HEK293 (cell line): ENCODE measurements at regions not wholly inside any gene's neighbourhood (a gene's known extent, or its start where the extent isn't known, plus 50 kb on each side); places are given as distances from the start of the nearest gene placed in this dataset.

Experiments
- CTCF ChIA-PET: fragments of 350-600 bp; formaldehyde crosslinking; extraction: SDS; loops from one replicate; lab custom pipeline; 2021; ENCODE audit warnings: antibody characterized with exemption; lab: Yijun Ruan, JAX
- POLR2A ChIA-PET: fragments of 300-600 bp; formaldehyde crosslinking; extraction: SDS; loops from one replicate; lab custom pipeline; 2020; ENCODE audit warnings: antibody characterized with exemption, inconsistent platforms; lab: Yijun Ruan, JAX
- H3K27ac ChIP-seq: fragments of 200-500 bp; sonication (Bioruptor generic); 2 replicates; pipeline ENCODE4 v1.5.1; 2014; ENCODE audit warnings: low read depth, low read length, control low read depth, inconsistent platforms; ENCODE audit errors: extremely low read depth
- H3K36me3 ChIP-seq, 2 experiments: fragments of 200-500 bp in 1 of 2; sonication (Bioruptor generic) in 1 of 2; 1 replicate in 1 of 2; 2 replicates in 1 of 2; pipeline ENCODE4 v1.5.1; 2014 to 2017; ENCODE audit warnings: inconsistent platforms in 2 of 2, low read length in 2 of 2; ENCODE audit not compliant: control insufficient read depth in 2 of 2, insufficient read depth in 1 of 2
- H3K4me1 ChIP-seq: fragments of 200-500 bp; sonication (Bioruptor generic); 2 replicates; pipeline ENCODE4 v1.5.1; 2014; ENCODE audit warnings: mild to moderate bottlenecking, low read length, inconsistent platforms; ENCODE audit not compliant: control insufficient read depth, insufficient read depth
- H3K4me3 ChIP-seq: 2 replicates; pipeline ENCODE4 v1.5.1; 2011; ENCODE audit warnings: low read depth, mild to moderate bottlenecking, control low read depth, low read length, moderate library complexity
- H3K9me3 ChIP-seq: fragments of 200-500 bp; sonication (Bioruptor generic); 2 replicates; pipeline ENCODE4 v1.5.1; 2014; ENCODE audit warnings: low read depth, low read length, inconsistent platforms; ENCODE audit not compliant: control insufficient read depth, insufficient read depth
- ATF2 ChIP-seq: fragments of 450-650 bp; formaldehyde crosslinking; IDR thresholded peaks from 2 replicates; pipeline ENCODE4 v1.5.1; 2016; ENCODE audit warnings: missing biosample characterization, missing genetic modification characterization, low read depth
- KLF16 ChIP-seq: fragments of 450-650 bp; formaldehyde crosslinking; IDR thresholded peaks from 2 replicates; pipeline ENCODE4 v1.5.1; 2017; ENCODE audit warnings: missing biosample characterization, missing genetic modification characterization
- KLF7 ChIP-seq: fragments of 450-650 bp; formaldehyde crosslinking; IDR thresholded peaks from 2 replicates; pipeline ENCODE4 v1.5.1; 2016; ENCODE audit warnings: missing biosample characterization, missing genetic modification characterization, borderline replicate concordance
- MZF1 ChIP-seq: fragments of 450-650 bp; formaldehyde crosslinking; IDR thresholded peaks from 2 replicates; pipeline ENCODE4 v1.5.1; 2017; ENCODE audit warnings: missing biosample characterization, missing genetic modification characterization, borderline replicate concordance
- SCRT1 ChIP-seq: fragments of 450-650 bp; formaldehyde crosslinking; IDR thresholded peaks from 2 replicates; pipeline ENCODE4 v1.5.1; 2016; ENCODE audit warnings: missing biosample characterization, missing genetic modification characterization, borderline replicate concordance
- TSHZ1 ChIP-seq: fragments of 450-650 bp; formaldehyde crosslinking; IDR thresholded peaks from 2 replicates; pipeline ENCODE4 v1.5.1; 2016; ENCODE audit warnings: missing biosample characterization, missing genetic modification characterization, borderline replicate concordance
- ZBTB17 ChIP-seq: fragments of 450-650 bp; formaldehyde crosslinking; IDR thresholded peaks from 2 replicates; pipeline ENCODE4 v1.5.1; 2016; ENCODE audit warnings: missing biosample characterization, missing genetic modification characterization
- ZBTB7A ChIP-seq: fragments of 450-650 bp; formaldehyde crosslinking; IDR thresholded peaks from 2 replicates; pipeline ENCODE4 v1.5.1; 2016; ENCODE audit warnings: low read depth, missing biosample characterization, missing genetic modification characterization
- ZFP37 ChIP-seq: fragments of 450-650 bp; formaldehyde crosslinking; IDR thresholded peaks from 2 replicates; pipeline ENCODE4 v1.5.1; 2016; ENCODE audit warnings: missing biosample characterization, missing genetic modification characterization
- ZFP41 ChIP-seq: fragments of 450-650 bp; formaldehyde crosslinking; IDR thresholded peaks from 2 replicates; pipeline ENCODE4 v1.5.1; 2016; ENCODE audit warnings: missing biosample characterization, missing genetic modification characterization, borderline replicate concordance
- ZNF140 ChIP-seq: fragments of 450-650 bp; formaldehyde crosslinking; IDR thresholded peaks from 2 replicates; pipeline ENCODE4 v1.5.1; 2016; ENCODE audit warnings: missing biosample characterization, missing genetic modification characterization
- ZNF155 ChIP-seq: fragments of 450-650 bp; formaldehyde crosslinking; IDR thresholded peaks from 2 replicates; pipeline ENCODE4 v1.5.1; 2016; ENCODE audit warnings: missing biosample characterization, missing genetic modification characterization
- ZNF169 ChIP-seq: fragments of 450-650 bp; formaldehyde crosslinking; IDR thresholded peaks from 2 replicates; pipeline ENCODE4 v1.5.1; 2016; ENCODE audit warnings: missing biosample characterization, missing genetic modification characterization
- ZNF202 ChIP-seq: fragments of 450-650 bp; formaldehyde crosslinking; IDR thresholded peaks from 2 replicates; pipeline ENCODE4 v1.5.1; 2016; ENCODE audit warnings: missing biosample characterization, missing genetic modification characterization, borderline replicate concordance
- ZNF214 ChIP-seq: fragments of 450-650 bp; formaldehyde crosslinking; IDR thresholded peaks from 2 replicates; pipeline ENCODE4 v1.5.1; 2017; ENCODE audit warnings: missing biosample characterization, mild to moderate bottlenecking, missing genetic modification characterization, borderline replicate concordance
- ZNF311 ChIP-seq: fragments of 450-650 bp; formaldehyde crosslinking; IDR thresholded peaks from 2 replicates; pipeline ENCODE4 v1.5.1; 2017; ENCODE audit warnings: missing biosample characterization, missing genetic modification characterization, borderline replicate concordance
- ZNF501 ChIP-seq: fragments of 450-650 bp; formaldehyde crosslinking; IDR thresholded peaks from 2 replicates; pipeline ENCODE4 v1.5.1; 2016; ENCODE audit warnings: missing biosample characterization, missing genetic modification characterization
- ZNF513 ChIP-seq: fragments of 450-650 bp; IDR thresholded peaks from 2 replicates; pipeline ENCODE4 v1.5.1; 2018; ENCODE audit warnings: missing biosample characterization, missing genetic modification characterization
- ZNF544 ChIP-seq: fragments of 450-650 bp; formaldehyde crosslinking; IDR thresholded peaks from 2 replicates; pipeline ENCODE4 v1.5.0; 2017; ENCODE audit warnings: missing biosample characterization, missing genetic modification characterization
- ZNF548 ChIP-seq: fragments of 450-650 bp; formaldehyde crosslinking; IDR thresholded peaks from 2 replicates; pipeline ENCODE4 v1.5.1; 2016; ENCODE audit warnings: missing biosample characterization, missing genetic modification characterization
- ZNF571 ChIP-seq: fragments of 450-650 bp; formaldehyde crosslinking; IDR thresholded peaks from 2 replicates; pipeline ENCODE4 v1.5.0; 2017; ENCODE audit warnings: missing biosample characterization, missing genetic modification characterization
- ZNF585B ChIP-seq: fragments of 450-650 bp; formaldehyde crosslinking; IDR thresholded peaks from 2 replicates; pipeline ENCODE4 v1.5.1; 2016; ENCODE audit warnings: missing biosample characterization, missing genetic modification characterization
- ZNF596 ChIP-seq: fragments of 450-650 bp; IDR thresholded peaks from 2 replicates; pipeline ENCODE4 v1.5.0; 2018; ENCODE audit warnings: missing biosample characterization, mild to moderate bottlenecking, missing genetic modification characterization, moderate library complexity
- ZNF639 ChIP-seq: fragments of 450-650 bp; formaldehyde crosslinking; IDR thresholded peaks from 2 replicates; pipeline ENCODE4 v1.5.1; 2016; ENCODE audit warnings: missing biosample characterization, missing genetic modification characterization
- ZNF692 ChIP-seq: fragments of 450-650 bp; formaldehyde crosslinking; IDR thresholded peaks from 2 replicates; pipeline ENCODE4 v1.5.1; 2016; ENCODE audit warnings: missing biosample characterization, missing genetic modification characterization
- ZNF792 ChIP-seq: fragments of 450-650 bp; formaldehyde crosslinking; IDR thresholded peaks from 2 replicates; pipeline ENCODE4 v1.5.1; 2016; ENCODE audit warnings: missing biosample characterization, missing genetic modification characterization
- ZSCAN16 ChIP-seq: fragments of 450-650 bp; formaldehyde crosslinking; IDR thresholded peaks from 2 replicates; pipeline ENCODE4 v1.5.1; 2016; ENCODE audit warnings: missing biosample characterization, missing genetic modification characterization
- ZSCAN23 ChIP-seq: fragments of 450-650 bp; formaldehyde crosslinking; IDR thresholded peaks from 2 replicates; pipeline ENCODE4 v1.5.1; 2016; ENCODE audit warnings: missing biosample characterization, missing genetic modification characterization

- Histone ChIP-seq H3K9me3 (no peaks in the 10 kb centered on the region), H3K36me3 (no peaks in the 10 kb centered on the region), H3K4me1 (no peaks in the 10 kb centered on the region), H3K27ac (no peak overlapping the region), H3K4me3 (no peak overlapping the region)
- TF ChIP-seq ZNF792 (tag by site-specific recombination) (no peak), ZSCAN23 (no peak), ZFP41 (tag by site-specific recombination) (no peak), ZBTB7A (tag by site-specific recombination) (no peak), ZNF585B (tag by site-specific recombination) (no peak), SCRT1 (no peak), ATF2 (tag by site-specific recombination) (no peak), ZNF513 (tag by site-specific recombination) (no peak), ZNF596 (tag by site-specific recombination) (no peak), ZNF571 (tag by site-specific recombination) (no peak), ZNF202 (tag by site-specific recombination) (no peak), KLF7 (no peak), ZNF692 (tag by site-specific recombination) (no peak), ZNF544 (tag by site-specific recombination) (no peak), MZF1 (tag by site-specific recombination) (no peak), ZNF214 (tag by site-specific recombination) (no peak), ZNF548 (tag by site-specific recombination) (no peak)
- ChIA-PET POLR2A (interaction anchor here (0.6 kb wide), 1 partner anchor 12 kb away, joined by 3 read pairs; no protein-coding TSS in a partner anchor), CTCF (interaction anchor here (0.7 to 1.1 kb wide), 2 partner anchors 9 to 24 kb away, joined by 3 read pairs; no protein-coding TSS in a partner anchor)
These were observed 651.0 kb upstream of the SLC35B3 start for GRCh38 chr6:9086331-9086730.

- no peaks in the 10 kb centered on the region for H3K4me1 ChIP-seq
- ChIA-PET POLR2A (no interaction called here), CTCF (no interaction called here)
- no peak overlapping the region for H3K27ac ChIP-seq
- H3K9me3 ChIP-seq = no peaks in the 10 kb centered on the region
- H3K4me3 ChIP-seq = no peak overlapping the region
- no peaks in the 10 kb centered on the region for H3K36me3 ChIP-seq
- TF ChIP-seq ZNF501 = no peak
- TF ChIP-seq ZBTB17 = no peak
- no peak for TF ChIP-seq ZSCAN16 (tag by site-specific recombination)
- TF ChIP-seq ZNF140 = no peak
- TF ChIP-seq ZNF155 (tag by site-specific recombination) = no peak
- no peak for TF ChIP-seq ZBTB7A (tag by site-specific recombination)
- no peak for TF ChIP-seq ZFP37 (tag by site-specific recombination)
- TF ChIP-seq ZNF639 = no peak
- TF ChIP-seq KLF16 (tag by site-specific recombination) = no peak
- TF ChIP-seq ZNF311 (tag by site-specific recombination) = no peak
- TF ChIP-seq ZNF169 (tag by site-specific recombination) = no peak
- TF ChIP-seq TSHZ1 (tag by site-specific recombination) = no peak
These were observed 650.3 kb upstream of the SLC35B3 start for GRCh38 chr6:9085709-9086070.
